A673 (cell line): ENCODE measurements at regions not wholly inside any gene's neighbourhood (a gene's known extent, or its start where the extent isn't known, plus 50 kb on each side); places are given as distances from the start of the nearest gene placed in this dataset.

Experiments used
- BruUV-seq: library from RNA; stranded (reverse); fragments of 400-500 nt; replicated peaks from 2 replicates; lab custom pipeline; 2021; lab: Mats Ljungman, UMichigan
- CTCF ChIA-PET: fragments of 300-600 bp; sonication (Branson Sonifier 250); formaldehyde crosslinking; loops from one replicate; lab custom pipeline; 2022; ENCODE audit warnings: antibody characterized with exemption; lab: Charles Lee
- POLR2A ChIA-PET: fragments of 300-600 bp; sonication (Branson Sonifier 250); formaldehyde crosslinking; loops from one replicate; lab custom pipeline; 2022; ENCODE audit warnings: antibody characterized with exemption; ENCODE audit not compliant: low non-redundant PET; lab: Charles Lee
- DNase-seq: peaks from one replicate; pipeline ENCODE4 v3.0.0-alpha.2; 2015; ENCODE audit warnings: low spot score
- H3K27ac ChIP-seq: fragments of 200-600 bp; sonication (generic); 2 replicates; pipeline ENCODE4 v1.5.1; 2016; ENCODE audit warnings: mixed run types, low read depth, mild to moderate bottlenecking, mixed read lengths, antibody characterized with exemption, low read length; ENCODE audit not compliant: poor library complexity, severe bottlenecking
- H3K27me3 ChIP-seq: fragments of 200-600 bp; sonication (generic); replicated peaks from 2 replicates; pipeline ENCODE4 v1.6.1; 2017; ENCODE audit warnings: mixed run types, low read depth, mild to moderate bottlenecking, mixed read lengths, antibody characterized with exemption, low read length; ENCODE audit not compliant: insufficient read depth, poor library complexity
- H3K36me3 ChIP-seq: fragments of 200-600 bp; sonication (generic); 2 replicates; pipeline ENCODE4 v1.6.1; 2016; ENCODE audit warnings: mixed run types, mild to moderate bottlenecking, mixed read lengths, antibody characterized with exemption, low read length; ENCODE audit not compliant: insufficient read depth, poor library complexity, severe bottlenecking
- H3K4me1 ChIP-seq: fragments of 200-600 bp; sonication (generic); 2 replicates; pipeline ENCODE4 v1.6.1; 2017; ENCODE audit warnings: mixed run types, mild to moderate bottlenecking, mixed read lengths, antibody characterized with exemption, low read length; ENCODE audit not compliant: insufficient read depth, poor library complexity, severe bottlenecking
- H3K4me3 ChIP-seq: fragments of 200-600 bp; sonication (generic); 2 replicates; pipeline ENCODE4 v1.5.1; 2016; ENCODE audit warnings: low read depth, mixed run types, mild to moderate bottlenecking, mixed read lengths, low read length; ENCODE audit not compliant: poor library complexity, severe bottlenecking
- H3K9me3 ChIP-seq: fragments of 200-600 bp; sonication (generic); 2 replicates; pipeline ENCODE4 v1.6.1; 2016; ENCODE audit warnings: mixed run types, low read depth, mild to moderate bottlenecking, mixed read lengths, antibody characterized with exemption, low read length; ENCODE audit not compliant: poor library complexity, severe bottlenecking
- CTCF ChIP-seq: fragments of 300-800, 200-600 bp; sonication (generic); conservative IDR thresholded peaks from 2 replicates; pipeline ENCODE4 v1.5.1; 2017; ENCODE audit warnings: low read depth, mild to moderate bottlenecking, antibody characterized with exemption, low read length, moderate library complexity, mixed read lengths
- EZH2 ChIP-seq: fragments of 200-600 bp; sonication (generic); IDR thresholded peaks from 2 replicates; pipeline ENCODE4 v1.6.1; 2017; ENCODE audit warnings: borderline replicate concordance, low read depth, mild to moderate bottlenecking, mixed read lengths, antibody characterized with exemption, low read length; ENCODE audit not compliant: poor library complexity, severe bottlenecking
- intact Hi-C: fragments of 100-400 bp; cut with micrococcal nuclease; formaldehyde crosslinking; loops from one replicate; pipeline ENCODE4 v1.10.0; 2022; ENCODE audit not compliant: unreplicated experiment

- BruUV-seq, result no TSS peak
- no peak for DNase-seq
- Histone ChIP-seq H3K4me3 (no peak overlapping the region), H3K36me3 (no peaks in the 10 kb centered on the region), H3K4me1 (no peaks in the 10 kb centered on the region), H3K27me3 (no peaks in the 10 kb centered on the region), H3K27ac (no peak overlapping the region), H3K9me3 (no peaks in the 10 kb centered on the region)
- TF ChIP-seq CTCF, result no peak
- no peak for TF ChIP-seq EZH2
- CTCF ChIA-PET, result no interaction called here
- intact Hi-C loops, result no loop called here
- POLR2A ChIA-PET, result no interaction called here
Observed at GRCh38 chr2:139271149-139271548, 491.0 kb upstream of the NXPH2 start.

- BruUV-seq, result no TSS peak
- Histone ChIP-seq H3K4me3 (no peak overlapping the region), H3K27ac (no peak overlapping the region), H3K9me3 (no peaks in the 10 kb centered on the region), H3K4me1 (no peaks in the 10 kb centered on the region), H3K27me3 (no peaks in the 10 kb centered on the region), H3K36me3 (no peaks in the 10 kb centered on the region)
- POLR2A ChIA-PET, result no interaction called here
- intact Hi-C loops, result no loop called here
- no peak for DNase-seq
- TF ChIP-seq EZH2, result no peak
- no peak for TF ChIP-seq CTCF
- CTCF ChIA-PET, result no interaction called here
Observed at GRCh38 chr2:139260052-139260430, 479.9 kb upstream of the NXPH2 start.

- Histone ChIP-seq H3K27me3 (no peaks in the 10 kb centered on the region), H3K27ac (no peak overlapping the region), H3K36me3 (no peaks in the 10 kb centered on the region), H3K4me3 (no peak overlapping the region), H3K4me1 (no peaks in the 10 kb centered on the region), H3K9me3 (no peaks in the 10 kb centered on the region)
- no peak for DNase-seq
- ChIA-PET CTCF (no interaction called here), POLR2A (no interaction called here)
- intact Hi-C loops, result no loop called here
- BruUV-seq, result no TSS peak
- TF ChIP-seq CTCF (no peak), EZH2 (no peak)
Observed at GRCh38 chr2:139259422-139260051, 479.3 kb upstream of the NXPH2 start.
